SH-SY5Y (cell line): ENCODE measurements at regions not wholly inside any gene's neighbourhood (a gene's known extent, or its start where the extent isn't known, plus 50 kb on each side); places are given as distances from the start of the nearest gene placed in this dataset.

Experiments used
- GATA2 ChIP-seq: IDR thresholded peaks from 2 replicates; pipeline ENCODE4 v1.6.1; 2011; ENCODE audit warnings: mild to moderate bottlenecking, low read depth, low read length
- GATA3 ChIP-seq: IDR thresholded peaks from 2 replicates; pipeline ENCODE4 v1.6.1; 2011; ENCODE audit warnings: low read depth, mild to moderate bottlenecking, low read length, moderate library complexity

DNA sequence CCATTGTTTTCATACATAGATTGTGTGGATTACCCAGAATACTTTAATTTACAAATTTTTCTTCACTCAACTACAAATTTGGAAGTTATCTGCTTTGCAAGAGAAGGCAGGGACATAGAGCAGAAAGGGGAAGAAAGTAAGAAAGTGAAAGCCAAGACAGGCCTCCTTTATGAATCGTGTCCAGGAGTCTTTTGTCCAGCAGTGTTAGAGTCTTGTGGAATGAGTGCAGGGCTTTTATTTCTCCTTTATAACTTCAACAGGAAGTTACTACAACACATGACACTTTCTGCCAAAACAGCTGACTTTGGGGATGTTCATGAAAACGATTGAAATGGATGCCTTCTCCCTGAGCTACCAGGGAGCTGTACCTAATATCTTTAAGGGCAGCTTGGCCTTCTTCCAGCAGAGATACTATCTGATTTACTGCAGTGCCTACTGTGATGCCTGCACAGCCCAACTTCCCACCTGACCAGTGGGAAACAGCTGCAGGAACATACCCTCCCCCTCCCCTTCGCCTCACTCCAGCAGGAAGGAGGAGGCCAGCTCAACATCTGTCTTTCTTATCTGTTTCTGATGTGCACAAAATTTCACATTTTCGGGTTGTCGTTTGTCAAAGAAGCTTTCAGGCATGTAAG lies 557.7 kb upstream of the SLIT2 start:
- TF ChIP-seq GATA2 (peak; percentile 81), GATA3 (no peak)

DNA sequence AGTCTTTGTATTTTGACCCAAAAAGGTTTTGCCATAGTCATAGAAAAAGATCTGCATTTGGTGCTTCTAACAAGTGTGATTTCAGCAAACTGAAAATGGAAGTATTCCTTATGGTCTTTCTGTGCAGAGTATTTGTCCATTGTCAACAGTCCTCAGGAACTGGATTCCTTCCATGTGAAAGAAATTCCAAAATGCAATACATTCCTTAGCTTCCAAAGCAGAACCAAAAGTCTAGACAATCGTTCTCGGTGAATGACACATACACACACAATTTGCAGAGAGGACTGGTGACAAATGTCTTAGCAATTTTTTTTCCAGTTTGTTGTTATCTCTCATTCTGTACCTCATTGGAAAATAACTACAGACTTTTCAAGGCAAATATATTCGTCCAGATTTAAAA lies 562.2 kb upstream of the SLIT2 start:
- TF ChIP-seq GATA2 (no peak), GATA3 (no peak)

GRCh38 chr4:19686456-19686855 lies 565.2 kb upstream of the SLIT2 start:
- TF ChIP-seq GATA3 (no peak), GATA2 (no peak)

DNA sequence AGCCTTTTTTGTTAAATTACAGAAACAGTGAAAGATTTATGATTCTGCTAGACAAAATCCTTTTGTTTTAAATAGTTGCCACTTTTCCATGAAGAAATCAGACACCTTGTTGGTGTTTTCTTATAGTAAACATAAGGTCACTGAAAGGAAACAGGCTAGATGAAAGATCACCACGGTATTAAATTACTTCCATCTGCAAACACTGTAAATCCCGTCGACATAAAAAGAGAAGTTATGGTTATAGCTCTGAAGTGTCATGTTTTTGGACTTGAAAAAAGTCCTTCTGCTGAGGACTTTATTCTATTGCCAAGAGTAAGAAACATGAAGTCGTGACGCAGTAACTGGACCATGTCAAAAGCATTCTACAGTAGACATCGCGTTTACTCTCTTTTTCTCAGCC lies 567.6 kb upstream of the SLIT2 start:
- TF ChIP-seq GATA3 (no peak), GATA2 (no peak)

GRCh38 chr4:19683426-19683825 lies 568.3 kb upstream of the SLIT2 start:
- TF ChIP-seq GATA3 (no peak), GATA2 (no peak)

DNA sequence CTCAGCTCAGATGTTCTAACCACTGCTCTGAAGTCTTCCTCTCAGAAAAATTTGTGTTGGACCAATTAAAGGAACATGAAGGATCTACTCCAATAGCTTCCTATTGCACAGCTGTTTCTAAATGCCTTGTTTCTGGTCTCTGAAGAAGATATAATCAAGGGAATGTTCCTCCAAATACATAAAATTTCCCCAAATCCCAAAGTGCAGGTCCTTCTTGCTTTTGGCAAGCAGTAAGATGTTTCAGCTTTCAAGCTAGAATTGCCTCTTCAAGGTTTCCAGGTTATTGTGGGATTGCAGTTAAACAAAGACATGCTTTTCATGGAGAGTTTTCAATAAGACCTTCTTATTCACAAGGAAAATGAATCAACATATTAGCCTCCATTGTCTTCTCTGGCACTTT lies 574.5 kb upstream of the SLIT2 start:
- TF ChIP-seq GATA2 (no peak), GATA3 (no peak)

GRCh38 chr4:19675172-19675811 lies 576.4 kb upstream of the SLIT2 start:
- TF ChIP-seq GATA3: no peak
- TF ChIP-seq GATA2: no peak

DNA sequence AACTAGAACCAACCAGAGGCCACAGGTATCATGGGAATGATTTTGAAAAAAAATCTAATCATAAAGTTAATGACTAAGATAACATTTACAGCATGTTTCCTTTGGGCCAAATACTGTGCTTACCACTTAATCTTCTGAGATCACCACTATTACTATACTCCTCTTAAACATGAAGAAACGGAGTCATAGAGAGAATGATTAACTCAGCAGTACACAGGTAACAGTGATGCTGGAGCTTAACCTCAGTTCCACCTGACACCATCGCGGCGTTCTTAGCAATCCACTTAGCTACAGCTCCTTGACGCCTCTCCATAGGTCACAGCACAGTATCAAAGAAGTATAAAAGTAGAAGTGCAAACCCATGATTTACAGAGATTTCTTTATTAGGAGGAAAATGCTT lies 592.6 kb upstream of the SLIT2 start:
- no peak for TF ChIP-seq GATA3
- TF ChIP-seq GATA2: no peak

GRCh38 chr4:19657856-19658255 lies 593.8 kb upstream of the SLIT2 start:
- TF ChIP-seq GATA3: no peak
- TF ChIP-seq GATA2: no peak

DNA sequence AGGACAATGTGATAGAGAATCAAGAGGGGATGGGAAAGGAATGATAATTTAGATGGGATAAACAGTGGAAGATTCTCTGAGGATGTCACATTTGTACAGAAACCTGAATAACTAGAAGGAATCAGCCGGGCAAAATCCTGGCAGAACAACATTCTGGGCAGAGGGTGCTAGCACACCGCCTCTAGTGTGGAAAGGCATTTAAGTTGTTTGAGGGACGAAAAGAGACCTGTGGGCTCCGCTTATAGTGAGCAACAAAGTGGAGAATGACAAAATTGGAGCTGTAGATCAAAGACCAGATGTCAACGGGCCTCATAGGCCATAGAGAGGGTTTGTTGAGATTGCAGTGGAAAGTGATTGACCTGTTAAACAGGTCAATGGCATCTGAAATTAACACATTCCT lies 596.0 kb upstream of the SLIT2 start:
- no peak for TF ChIP-seq GATA2
- TF ChIP-seq GATA3: no peak

GRCh38 chr4:19650903-19651864 lies 600.5 kb upstream of the SLIT2 start:
- TF ChIP-seq GATA3 (no peak), GATA2 (no peak)

- TF ChIP-seq GATA2: no peak
- no peak for TF ChIP-seq GATA3
Measured at GRCh38 chr4:19645589-19645988, 606.1 kb upstream of the SLIT2 start.

- no peak for TF ChIP-seq GATA3
- no peak for TF ChIP-seq GATA2
Measured at GRCh38 chr4:19636451-19636850, 615.3 kb upstream of the SLIT2 start.

GRCh38 chr4:19631814-19632213 lies 619.9 kb upstream of the SLIT2 start:
- TF ChIP-seq GATA3: no peak
- no peak for TF ChIP-seq GATA2
